ENCODE measurements at regions not wholly inside any gene's neighbourhood (a gene's known extent, or its start where the extent isn't known, plus 50 kb on each side); places are given as distances from the start of the nearest gene placed in this dataset.

- TF ChIP-seq CTCF (IDR thresholded peaks at IDR 0.05) (no peak), EZH2phosphoT487 (IDR thresholded peaks at IDR 0.05) (no peak), EZH2 (IDR thresholded peaks at IDR 0.05) (no peak)
Measured at GRCh38 chr6:168906391-168906790, 347.3 kb downstream of the THBS2 start.
